Uterus (tissue), 2 donors: ENCODE measurements at regions not wholly inside any gene's neighbourhood (a gene's known extent, or its start where the extent isn't known, plus 50 kb on each side); places are given as distances from the start of the nearest gene placed in this dataset.

ENCODE experiments used
- POLR2A ChIP-seq, 2 donors: fragments of 450-650 bp; IDR thresholded peaks; one replicate each; pipeline ENCODE4 v1.6.1; 2016; ENCODE audit warnings: antibody characterized with exemption in 2 of 2, mild to moderate bottlenecking in 1 of 2, moderate library complexity in 1 of 2
- TF ChIP-seq, protein P1 (sequence below), 4 experiments: fragments of 200-600 bp in 2 of 4; fragments of 450-650 bp in 2 of 4; sonication (generic) in 2 of 4; IDR thresholded peaks; one replicate each; pipeline ENCODE4 v1.5.1; 2016 to 2019; ENCODE audit warnings: antibody characterized with exemption in 4 of 4, mild to moderate bottlenecking in 2 of 4, moderate library complexity in 1 of 4

DNA sequence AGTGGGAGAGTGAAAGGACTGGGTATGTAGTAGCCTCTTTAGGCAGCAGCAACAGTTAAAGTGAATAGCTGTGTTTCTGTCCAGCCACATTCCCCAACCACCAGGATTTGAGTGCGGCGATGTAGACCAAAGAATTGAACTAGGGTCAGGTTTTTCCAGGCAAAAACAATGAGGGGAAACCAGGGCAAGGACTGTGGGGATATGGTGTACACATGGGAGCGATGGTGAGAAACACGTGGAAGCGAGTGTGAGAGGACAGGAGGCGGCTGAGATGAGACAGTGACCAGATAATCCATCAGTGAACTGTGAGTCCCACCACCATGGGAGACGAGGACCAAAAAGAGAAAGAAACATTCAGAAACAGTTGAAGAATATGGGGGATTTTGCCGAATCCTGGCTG, 409.5 kb downstream of the TSN start:
- no peak for TF ChIP-seq POLR2A (IDR thresholded peaks at IDR 0.05)
- TF ChIP-seq, protein P1, sequence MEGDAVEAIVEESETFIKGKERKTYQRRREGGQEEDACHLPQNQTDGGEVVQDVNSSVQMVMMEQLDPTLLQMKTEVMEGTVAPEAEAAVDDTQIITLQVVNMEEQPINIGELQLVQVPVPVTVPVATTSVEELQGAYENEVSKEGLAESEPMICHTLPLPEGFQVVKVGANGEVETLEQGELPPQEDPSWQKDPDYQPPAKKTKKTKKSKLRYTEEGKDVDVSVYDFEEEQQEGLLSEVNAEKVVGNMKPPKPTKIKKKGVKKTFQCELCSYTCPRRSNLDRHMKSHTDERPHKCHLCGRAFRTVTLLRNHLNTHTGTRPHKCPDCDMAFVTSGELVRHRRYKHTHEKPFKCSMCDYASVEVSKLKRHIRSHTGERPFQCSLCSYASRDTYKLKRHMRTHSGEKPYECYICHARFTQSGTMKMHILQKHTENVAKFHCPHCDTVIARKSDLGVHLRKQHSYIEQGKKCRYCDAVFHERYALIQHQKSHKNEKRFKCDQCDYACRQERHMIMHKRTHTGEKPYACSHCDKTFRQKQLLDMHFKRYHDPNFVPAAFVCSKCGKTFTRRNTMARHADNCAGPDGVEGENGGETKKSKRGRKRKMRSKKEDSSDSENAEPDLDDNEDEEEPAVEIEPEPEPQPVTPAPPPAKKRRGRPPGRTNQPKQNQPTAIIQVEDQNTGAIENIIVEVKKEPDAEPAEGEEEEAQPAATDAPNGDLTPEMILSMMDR (IDR thresholded peaks at IDR 0.05), result no peak
